ENCODE measurements at regions not wholly inside any gene's neighbourhood (a gene's known extent, or its start where the extent isn't known, plus 50 kb on each side); places are given as distances from the start of the nearest gene placed in this dataset.

DNA sequence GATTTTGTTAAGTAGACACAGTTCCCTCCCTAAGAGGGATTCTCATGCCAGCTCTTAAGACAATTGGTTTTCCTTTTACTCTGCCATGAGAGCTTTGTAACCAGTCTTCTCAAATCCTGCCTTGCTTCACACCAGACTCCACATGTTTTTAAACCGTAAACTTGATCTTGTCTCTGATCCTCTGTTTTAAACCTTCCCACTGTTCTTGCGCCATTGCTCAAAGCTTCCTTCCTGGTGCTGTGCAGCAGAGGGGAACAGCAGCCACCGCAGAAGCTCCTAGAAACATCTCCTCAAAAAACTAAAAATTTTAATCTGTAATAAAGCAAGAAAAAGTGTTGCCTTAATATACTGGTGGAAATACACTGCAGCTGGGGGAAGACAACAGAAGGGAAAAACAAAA is 154.5 kb upstream of the SATB1 start:
- no peak overlapping the region for H3K4me3 ChIP-seq
- no peaks in the 10 kb centered on the region for H3K9me3 ChIP-seq (replicated peaks in 1 of 3)
- TF ChIP-seq, protein P1, sequence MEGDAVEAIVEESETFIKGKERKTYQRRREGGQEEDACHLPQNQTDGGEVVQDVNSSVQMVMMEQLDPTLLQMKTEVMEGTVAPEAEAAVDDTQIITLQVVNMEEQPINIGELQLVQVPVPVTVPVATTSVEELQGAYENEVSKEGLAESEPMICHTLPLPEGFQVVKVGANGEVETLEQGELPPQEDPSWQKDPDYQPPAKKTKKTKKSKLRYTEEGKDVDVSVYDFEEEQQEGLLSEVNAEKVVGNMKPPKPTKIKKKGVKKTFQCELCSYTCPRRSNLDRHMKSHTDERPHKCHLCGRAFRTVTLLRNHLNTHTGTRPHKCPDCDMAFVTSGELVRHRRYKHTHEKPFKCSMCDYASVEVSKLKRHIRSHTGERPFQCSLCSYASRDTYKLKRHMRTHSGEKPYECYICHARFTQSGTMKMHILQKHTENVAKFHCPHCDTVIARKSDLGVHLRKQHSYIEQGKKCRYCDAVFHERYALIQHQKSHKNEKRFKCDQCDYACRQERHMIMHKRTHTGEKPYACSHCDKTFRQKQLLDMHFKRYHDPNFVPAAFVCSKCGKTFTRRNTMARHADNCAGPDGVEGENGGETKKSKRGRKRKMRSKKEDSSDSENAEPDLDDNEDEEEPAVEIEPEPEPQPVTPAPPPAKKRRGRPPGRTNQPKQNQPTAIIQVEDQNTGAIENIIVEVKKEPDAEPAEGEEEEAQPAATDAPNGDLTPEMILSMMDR (IDR thresholded peaks at IDR 0.05), result no peak
- TF ChIP-seq POLR2A (IDR thresholded peaks at IDR 0.05), result no peak
- no peak for DNase-seq
- intact Hi-C loops (cut with DNase I), result no loop called here
- H3K27ac ChIP-seq, result no peak overlapping the region
- no peaks in the 10 kb centered on the region for H3K27me3 ChIP-seq
- no peaks in the 10 kb centered on the region for H3K36me3 ChIP-seq (replicated peaks in 1 of 2)
- WGBS, 4 donors, result 31 to 89% (median 34%) methylated on average over 3 of the region's 3 CpGs
- H3K4me1 ChIP-seq (replicated peaks in 1 of 2), result no peaks in the 10 kb centered on the region

DNA sequence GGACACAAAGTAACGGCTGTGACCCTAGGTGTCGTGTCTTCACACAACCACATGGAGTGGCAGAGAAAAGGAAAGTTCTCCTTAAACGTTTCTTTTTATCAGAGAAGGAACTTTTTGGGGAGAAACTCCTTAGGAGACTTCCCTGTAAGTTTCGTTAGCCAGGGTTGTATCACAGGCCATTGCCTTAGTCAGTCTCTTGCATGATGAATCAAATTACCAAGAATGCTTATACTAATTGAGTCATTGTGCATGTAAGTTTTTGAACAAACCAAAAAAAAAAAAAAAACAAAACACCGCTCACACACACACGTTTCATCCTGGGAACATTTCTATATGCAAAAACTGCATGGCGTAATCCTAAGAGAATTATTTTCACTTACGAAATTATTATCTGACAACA is 150.4 kb upstream of the SATB1 start:
- Histone ChIP-seq H3K4me1 (replicated peaks in 1 of 2) (no peaks in the 10 kb centered on the region), H3K9me3 (replicated peaks in 1 of 3) (no peaks in the 10 kb centered on the region), H3K4me3 (no peak overlapping the region), H3K36me3 (replicated peaks in 1 of 2) (no peaks in the 10 kb centered on the region), H3K27ac (no peak overlapping the region), H3K27me3 (no peaks in the 10 kb centered on the region)
- WGBS, 4 donors, result 68 to 88% (median 75%) methylated on average over 8 of the region's 8 CpGs
- no peak for DNase-seq
- TF ChIP-seq POLR2A (IDR thresholded peaks at IDR 0.05), result no peak
- TF ChIP-seq, protein P1 (IDR thresholded peaks at IDR 0.05), result no peak
- intact Hi-C loops (cut with DNase I), result no loop called here

DNA sequence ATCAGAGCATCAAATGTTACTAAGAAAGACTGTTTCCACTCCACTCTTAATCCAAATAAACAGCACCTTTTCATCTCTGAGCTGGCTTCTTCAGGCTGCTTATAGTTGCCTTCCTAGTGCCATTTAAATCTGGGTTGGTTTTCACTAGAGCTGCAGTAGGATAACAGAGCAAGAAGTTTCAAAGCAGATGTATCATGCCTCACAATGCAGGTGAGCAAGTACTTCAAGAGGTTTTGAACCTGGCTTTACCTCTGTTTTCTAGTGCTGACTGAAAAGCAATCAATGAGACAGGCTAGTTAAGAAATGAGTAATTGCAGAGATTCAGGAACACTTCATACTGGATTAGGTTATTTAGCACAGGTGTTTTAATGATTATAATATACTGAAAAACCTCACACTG is 147.7 kb upstream of the SATB1 start:
- Histone ChIP-seq H3K4me1 (replicated peaks in 1 of 2) (no peaks in the 10 kb centered on the region), H3K36me3 (replicated peaks in 1 of 2) (no peaks in the 10 kb centered on the region), H3K27ac (no peak overlapping the region), H3K27me3 (no peaks in the 10 kb centered on the region), H3K4me3 (no peak overlapping the region), H3K9me3 (replicated peaks in 1 of 3) (no peaks in the 10 kb centered on the region)
- intact Hi-C loops (cut with DNase I), result no loop called here
- TF ChIP-seq, protein P1 (IDR thresholded peaks at IDR 0.05), result no peak
- no peak for TF ChIP-seq POLR2A (IDR thresholded peaks at IDR 0.05)
- DNase-seq, result no peak

DNA sequence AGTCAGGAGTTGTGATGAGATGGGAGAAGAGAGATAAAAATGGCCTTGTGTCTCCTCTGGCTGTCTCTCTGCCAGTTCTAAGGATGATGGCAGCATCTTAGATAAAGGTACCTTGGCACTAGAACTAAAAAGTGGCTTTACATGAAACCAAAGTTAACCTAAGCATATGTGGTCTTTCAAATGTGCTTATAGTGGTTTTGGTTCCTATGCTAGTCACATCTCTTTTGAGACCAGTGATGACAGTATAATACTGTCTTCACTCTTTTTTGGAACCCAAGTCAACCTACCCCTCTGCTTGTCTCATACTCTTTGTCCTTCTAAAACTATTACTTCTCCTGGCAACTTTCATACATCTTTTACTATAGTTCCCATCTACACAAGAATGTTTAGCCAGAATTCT is 142.2 kb upstream of the SATB1 start:
- H3K27ac ChIP-seq, result no peak overlapping the region
- TF ChIP-seq, protein P1 (IDR thresholded peaks at IDR 0.05), result no peak
- no peak for TF ChIP-seq POLR2A (IDR thresholded peaks at IDR 0.05)
- H3K36me3 ChIP-seq (replicated peaks in 1 of 2), result no peaks in the 10 kb centered on the region
- no peaks in the 10 kb centered on the region for H3K9me3 ChIP-seq (replicated peaks in 1 of 3)
- DNase-seq, result no peak
- intact Hi-C loops (cut with DNase I), result loop anchor here in 1 of 2 donors (10.0 kb wide), 1 partner anchor 428 kb away; no protein-coding TSS in a partner anchor
- H3K27me3 ChIP-seq, result no peaks in the 10 kb centered on the region
- no peaks in the 10 kb centered on the region for H3K4me1 ChIP-seq (replicated peaks in 1 of 2)
- H3K4me3 ChIP-seq, result no peak overlapping the region

All from adrenal gland (tissue), 9 donors.